ENCODE measurements at regions not wholly inside any gene's neighbourhood (a gene's known extent, or its start where the extent isn't known, plus 50 kb on each side); places are given as distances from the start of the nearest gene placed in this dataset.

GRCh38 chr7:115127399-115128021 lies 205.6 kb downstream of the MDFIC start:
- TF ChIP-seq POLR2AphosphoS5 (IDR thresholded peaks at IDR 0.05; ENCODE audit: insufficient read depth, low read depth, low read length) = no peak
- no peak for TF ChIP-seq POLR2A (IDR thresholded peaks at IDR 0.05; ENCODE audit: low read depth, low read length)
- TF ChIP-seq CTCF (IDR thresholded peaks at IDR 0.05; ENCODE audit: extremely low read depth in 1 of 2, insufficient read depth in 1 of 2, low read depth in 1 of 2, low read length in 2 of 2) = no peak
- TF ChIP-seq EZH2 (IDR thresholded peaks at IDR 0.05; ENCODE audit: borderline replicate concordance, low read depth, low read length, severe bottlenecking) = no peak
- no peak for TF ChIP-seq JUN (IDR thresholded peaks at IDR 0.05; ENCODE audit: borderline replicate concordance, insufficient read depth, insufficient read length, low read depth)
- TF ChIP-seq, protein P1, sequence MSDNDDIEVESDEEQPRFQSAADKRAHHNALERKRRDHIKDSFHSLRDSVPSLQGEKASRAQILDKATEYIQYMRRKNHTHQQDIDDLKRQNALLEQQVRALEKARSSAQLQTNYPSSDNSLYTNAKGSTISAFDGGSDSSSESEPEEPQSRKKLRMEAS (IDR thresholded peaks at IDR 0.05; ENCODE audit: insufficient read depth, insufficient read length) = no peak
- TF ChIP-seq MYC (IDR thresholded peaks at IDR 0.05; ENCODE audit: low read depth, low read length) = no peak
- TF ChIP-seq FOS (IDR thresholded peaks at IDR 0.05; ENCODE audit: borderline replicate concordance, insufficient read depth, low read length) = no peak
- no peak for TF ChIP-seq GATA2 (IDR thresholded peaks at IDR 0.05; ENCODE audit: insufficient read depth, insufficient read length, low read depth, low read length)

All from endothelial cell of umbilical vein (primary cell).